ENCODE measurements at regions not wholly inside any gene's neighbourhood (a gene's known extent, or its start where the extent isn't known, plus 50 kb on each side); places are given as distances from the start of the nearest gene placed in this dataset.

DNA sequence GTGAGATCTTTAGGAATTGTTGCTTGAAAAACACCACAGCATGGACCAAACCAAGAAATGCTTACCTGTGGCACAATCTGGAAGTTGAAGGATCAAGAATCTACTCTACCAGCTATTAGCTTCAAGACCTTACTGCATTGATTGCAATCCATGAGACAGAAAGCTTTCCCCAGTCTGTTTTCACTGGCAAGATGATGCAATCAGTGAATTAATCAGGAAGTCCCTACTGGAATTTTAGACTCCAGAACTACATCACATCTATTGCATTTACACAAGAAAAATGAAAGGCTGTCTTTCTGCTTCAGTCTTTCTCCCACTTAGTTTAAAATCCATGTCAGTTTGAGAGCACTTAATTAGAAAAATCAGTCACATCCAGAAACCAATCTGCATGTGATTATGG lies 191.7 kb downstream of the TFEC start:
- no peak overlapping the region for H3K9ac ChIP-seq (ENCODE audit: low read depth in 1 of 2, low read length in 2 of 2)
- no peaks in the 10 kb centered on the region for H3K4me1 ChIP-seq (ENCODE audit: control insufficient read depth in 1 of 2, insufficient read depth in 2 of 2, low read length in 2 of 2)
- H3K27me3 ChIP-seq (ENCODE audit: control insufficient read depth in 1 of 2, insufficient read depth in 2 of 2, low read length in 2 of 2) = no peaks in the 10 kb centered on the region
- no peaks in the 10 kb centered on the region for H3K36me3 ChIP-seq (ENCODE audit: control insufficient read depth in 1 of 2, insufficient read depth in 2 of 2, low read length in 2 of 2)
- no peaks in the 10 kb centered on the region for H3K9me3 ChIP-seq (ENCODE audit: control insufficient read depth in 1 of 2, low read length in 2 of 2)
- no peak overlapping the region for H3K4me3 ChIP-seq (ENCODE audit: low read depth in 1 of 2, low read length in 2 of 2)
- no peak overlapping the region for H3K27ac ChIP-seq (ENCODE audit: low read depth, low read length)

GRCh38 chr7:115831371-115831770 lies 199.2 kb downstream of the TFEC start:
- Histone ChIP-seq H3K9ac (ENCODE audit: low read depth in 1 of 2, low read length in 2 of 2) (no peak overlapping the region), H3K27ac (ENCODE audit: low read depth, low read length) (no peak overlapping the region), H3K9me3 (ENCODE audit: control insufficient read depth in 1 of 2, low read length in 2 of 2) (no peaks in the 10 kb centered on the region), H3K4me1 (ENCODE audit: control insufficient read depth in 1 of 2, insufficient read depth in 2 of 2, low read length in 2 of 2) (no peaks in the 10 kb centered on the region), H3K4me3 (ENCODE audit: low read depth in 1 of 2, low read length in 2 of 2) (no peak overlapping the region), H3K36me3 (ENCODE audit: control insufficient read depth in 1 of 2, insufficient read depth in 2 of 2, low read length in 2 of 2) (no peaks in the 10 kb centered on the region), H3K27me3 (ENCODE audit: control insufficient read depth in 1 of 2, insufficient read depth in 2 of 2, low read length in 2 of 2) (no peaks in the 10 kb centered on the region)

- no peaks in the 10 kb centered on the region for H3K27me3 ChIP-seq (ENCODE audit: control insufficient read depth in 1 of 2, insufficient read depth in 2 of 2, low read length in 2 of 2)
- H3K9ac ChIP-seq (ENCODE audit: low read depth in 1 of 2, low read length in 2 of 2) = no peak overlapping the region
- no peaks in the 10 kb centered on the region for H3K4me1 ChIP-seq (ENCODE audit: control insufficient read depth in 1 of 2, insufficient read depth in 2 of 2, low read length in 2 of 2)
- H3K27ac ChIP-seq (ENCODE audit: low read depth, low read length) = no peak overlapping the region
- no peaks in the 10 kb centered on the region for H3K36me3 ChIP-seq (ENCODE audit: control insufficient read depth in 1 of 2, insufficient read depth in 2 of 2, low read length in 2 of 2)
- H3K9me3 ChIP-seq (ENCODE audit: control insufficient read depth in 1 of 2, low read length in 2 of 2) = no peaks in the 10 kb centered on the region
- H3K4me3 ChIP-seq (ENCODE audit: low read depth in 1 of 2, low read length in 2 of 2) = no peak overlapping the region
Observed at GRCh38 chr7:115827305-115828045, 203.1 kb downstream of the TFEC start.

DNA sequence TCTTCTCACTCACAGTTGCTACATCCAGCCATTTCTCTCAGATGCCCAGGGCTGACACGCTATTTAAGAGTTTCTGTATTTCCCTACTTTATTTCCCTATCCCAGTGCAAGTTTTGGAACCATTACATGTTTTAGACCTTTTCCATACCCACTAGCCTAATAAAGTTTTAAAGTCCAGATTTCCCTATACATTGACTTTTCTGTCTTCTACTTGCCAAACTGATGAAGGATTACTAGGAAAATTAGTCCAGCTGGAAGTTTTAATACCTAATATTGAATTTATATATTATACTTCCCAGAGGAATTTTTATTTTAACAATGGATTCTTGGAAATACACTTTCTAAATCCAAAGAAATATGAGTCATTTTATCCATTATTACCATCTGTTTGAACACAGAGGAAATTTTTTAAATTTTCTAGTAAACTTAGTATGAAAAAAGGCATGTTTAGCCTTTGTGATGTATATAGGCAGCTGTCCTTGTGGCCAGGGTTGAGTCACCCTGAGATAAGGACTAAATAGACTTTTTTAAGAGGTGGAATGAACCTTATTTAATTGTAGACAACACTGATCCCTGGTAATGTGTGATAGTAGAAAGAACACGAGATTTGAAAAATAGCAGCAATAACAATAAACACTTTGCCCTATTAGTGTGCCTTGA lies 205.0 kb downstream of the TFEC start:
- Histone ChIP-seq H3K27me3 (ENCODE audit: control insufficient read depth in 1 of 2, insufficient read depth in 2 of 2, low read length in 2 of 2) (no peaks in the 10 kb centered on the region), H3K4me1 (ENCODE audit: control insufficient read depth in 1 of 2, insufficient read depth in 2 of 2, low read length in 2 of 2) (no peaks in the 10 kb centered on the region), H3K36me3 (ENCODE audit: control insufficient read depth in 1 of 2, insufficient read depth in 2 of 2, low read length in 2 of 2) (no peaks in the 10 kb centered on the region), H3K9me3 (ENCODE audit: control insufficient read depth in 1 of 2, low read length in 2 of 2) (no peaks in the 10 kb centered on the region), H3K4me3 (ENCODE audit: low read depth in 1 of 2, low read length in 2 of 2) (no peak overlapping the region), H3K27ac (ENCODE audit: low read depth, low read length) (no peak overlapping the region), H3K9ac (ENCODE audit: low read depth in 1 of 2, low read length in 2 of 2) (no peak overlapping the region)

GRCh38 chr7:115822801-115823200 lies 207.8 kb downstream of the TFEC start:
- no peak overlapping the region for H3K4me3 ChIP-seq (ENCODE audit: low read depth in 1 of 2, low read length in 2 of 2)
- no peaks in the 10 kb centered on the region for H3K9me3 ChIP-seq (ENCODE audit: control insufficient read depth in 1 of 2, low read length in 2 of 2)
- H3K36me3 ChIP-seq (ENCODE audit: control insufficient read depth in 1 of 2, insufficient read depth in 2 of 2, low read length in 2 of 2) = no peaks in the 10 kb centered on the region
- H3K27me3 ChIP-seq (ENCODE audit: control insufficient read depth in 1 of 2, insufficient read depth in 2 of 2, low read length in 2 of 2) = no peaks in the 10 kb centered on the region
- H3K9ac ChIP-seq (ENCODE audit: low read depth in 1 of 2, low read length in 2 of 2) = no peak overlapping the region
- no peak overlapping the region for H3K27ac ChIP-seq (ENCODE audit: low read depth, low read length)
- no peaks in the 10 kb centered on the region for H3K4me1 ChIP-seq (ENCODE audit: control insufficient read depth in 1 of 2, insufficient read depth in 2 of 2, low read length in 2 of 2)

GRCh38 chr7:115822380-115822779 lies 208.2 kb downstream of the TFEC start:
- Histone ChIP-seq H3K4me1 (ENCODE audit: control insufficient read depth in 1 of 2, insufficient read depth in 2 of 2, low read length in 2 of 2) (no peaks in the 10 kb centered on the region), H3K27ac (ENCODE audit: low read depth, low read length) (no peak overlapping the region), H3K9me3 (ENCODE audit: control insufficient read depth in 1 of 2, low read length in 2 of 2) (no peaks in the 10 kb centered on the region), H3K27me3 (ENCODE audit: control insufficient read depth in 1 of 2, insufficient read depth in 2 of 2, low read length in 2 of 2) (no peaks in the 10 kb centered on the region), H3K36me3 (ENCODE audit: control insufficient read depth in 1 of 2, insufficient read depth in 2 of 2, low read length in 2 of 2) (no peaks in the 10 kb centered on the region), H3K4me3 (ENCODE audit: low read depth in 1 of 2, low read length in 2 of 2) (no peak overlapping the region), H3K9ac (ENCODE audit: low read depth in 1 of 2, low read length in 2 of 2) (no peak overlapping the region)

GRCh38 chr7:115816318-115816974 lies 214.1 kb downstream of the TFEC start:
- Histone ChIP-seq H3K4me3 (ENCODE audit: low read depth in 1 of 2, low read length in 2 of 2) (no peak overlapping the region), H3K27ac (ENCODE audit: low read depth, low read length) (no peak overlapping the region), H3K4me1 (ENCODE audit: control insufficient read depth in 1 of 2, insufficient read depth in 2 of 2, low read length in 2 of 2) (no peaks in the 10 kb centered on the region), H3K9me3 (ENCODE audit: control insufficient read depth in 1 of 2, low read length in 2 of 2) (no peaks in the 10 kb centered on the region), H3K9ac (ENCODE audit: low read depth in 1 of 2, low read length in 2 of 2) (no peak overlapping the region), H3K36me3 (ENCODE audit: control insufficient read depth in 1 of 2, insufficient read depth in 2 of 2, low read length in 2 of 2) (no peaks in the 10 kb centered on the region), H3K27me3 (ENCODE audit: control insufficient read depth in 1 of 2, insufficient read depth in 2 of 2, low read length in 2 of 2) (no peaks in the 10 kb centered on the region)

DNA sequence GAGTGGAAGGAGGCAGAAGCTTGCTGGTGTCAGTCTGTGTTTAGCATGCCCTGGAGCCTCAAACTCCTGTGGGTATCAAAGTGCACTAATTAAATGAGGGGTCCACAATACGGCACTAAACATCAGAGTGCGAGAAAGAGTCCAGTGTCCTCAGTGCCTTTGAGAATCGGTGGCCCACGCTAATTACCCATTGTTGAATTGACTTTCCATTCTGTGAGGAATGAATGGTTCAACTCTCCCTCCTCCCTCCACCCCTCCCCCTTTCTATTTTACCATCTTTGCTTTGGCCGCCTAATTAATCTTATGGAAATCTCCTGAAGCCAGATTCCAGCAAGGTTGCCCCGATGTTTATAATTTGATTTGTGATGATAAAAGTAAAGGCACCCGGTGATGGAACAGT lies 217.8 kb downstream of the TFEC start:
- no peak overlapping the region for H3K9ac ChIP-seq (ENCODE audit: low read depth in 1 of 2, low read length in 2 of 2)
- H3K4me1 ChIP-seq (ENCODE audit: control insufficient read depth in 1 of 2, insufficient read depth in 2 of 2, low read length in 2 of 2) = no peaks in the 10 kb centered on the region

DNA sequence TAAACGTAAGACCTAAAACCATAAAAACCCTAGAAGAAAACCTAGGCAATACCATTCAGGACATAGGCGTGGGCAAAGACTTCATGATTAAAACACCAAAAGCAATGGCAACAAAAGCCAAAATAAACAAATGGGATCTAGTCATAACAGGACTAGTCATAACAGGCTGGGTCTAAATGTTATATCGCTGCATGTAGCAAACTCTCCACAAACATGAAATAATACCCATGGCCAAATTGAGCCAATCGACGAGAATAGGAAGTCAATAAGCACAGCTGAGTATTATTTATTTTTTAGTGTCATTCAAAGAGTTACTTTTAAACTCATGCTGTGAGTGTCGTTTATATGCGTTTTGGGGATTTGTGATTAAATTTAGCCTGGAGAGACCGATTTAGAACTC lies 225.1 kb downstream of the TFEC start:
- no peaks in the 10 kb centered on the region for H3K4me1 ChIP-seq (ENCODE audit: control insufficient read depth in 1 of 2, insufficient read depth in 2 of 2, low read length in 2 of 2)
- no peaks in the 10 kb centered on the region for H3K36me3 ChIP-seq (ENCODE audit: control insufficient read depth in 1 of 2, insufficient read depth in 2 of 2, low read length in 2 of 2)
- H3K27me3 ChIP-seq (ENCODE audit: control insufficient read depth in 1 of 2, insufficient read depth in 2 of 2, low read length in 2 of 2) = no peaks in the 10 kb centered on the region
- no peak overlapping the region for H3K4me3 ChIP-seq (ENCODE audit: low read depth in 1 of 2, low read length in 2 of 2)
- no peaks in the 10 kb centered on the region for H3K9me3 ChIP-seq (ENCODE audit: control insufficient read depth in 1 of 2, low read length in 2 of 2)
- H3K9ac ChIP-seq (ENCODE audit: low read depth in 1 of 2, low read length in 2 of 2) = no peak overlapping the region
- no peak overlapping the region for H3K27ac ChIP-seq (ENCODE audit: low read depth, low read length)

More for the DNA sequence above, 217.8 kb downstream of the TFEC start:
- Histone ChIP-seq H3K27me3 (ENCODE audit: control insufficient read depth in 1 of 2, insufficient read depth in 2 of 2, low read length in 2 of 2) (no peaks in the 10 kb centered on the region), H3K4me3 (ENCODE audit: low read depth in 1 of 2, low read length in 2 of 2) (no peak overlapping the region), H3K9me3 (ENCODE audit: control insufficient read depth in 1 of 2, low read length in 2 of 2) (no peaks in the 10 kb centered on the region), H3K27ac (ENCODE audit: low read depth, low read length) (no peak overlapping the region), H3K36me3 (ENCODE audit: control insufficient read depth in 1 of 2, insufficient read depth in 2 of 2, low read length in 2 of 2) (no peaks in the 10 kb centered on the region)

- no peaks in the 10 kb centered on the region for H3K4me1 ChIP-seq (ENCODE audit: control insufficient read depth in 1 of 2, insufficient read depth in 2 of 2, low read length in 2 of 2)
Observed at GRCh38 chr7:115802415-115802814, 228.1 kb downstream of the TFEC start.

More at GRCh38 chr7:115802415-115802814, 228.1 kb downstream of the TFEC start:
- no peaks in the 10 kb centered on the region for H3K27me3 ChIP-seq (ENCODE audit: control insufficient read depth in 1 of 2, insufficient read depth in 2 of 2, low read length in 2 of 2)
- no peak overlapping the region for H3K27ac ChIP-seq (ENCODE audit: low read depth, low read length)
- H3K9ac ChIP-seq (ENCODE audit: low read depth in 1 of 2, low read length in 2 of 2) = no peak overlapping the region
- no peaks in the 10 kb centered on the region for H3K36me3 ChIP-seq (ENCODE audit: control insufficient read depth in 1 of 2, insufficient read depth in 2 of 2, low read length in 2 of 2)
- no peak overlapping the region for H3K4me3 ChIP-seq (ENCODE audit: low read depth in 1 of 2, low read length in 2 of 2)
- H3K9me3 ChIP-seq (ENCODE audit: control insufficient read depth in 1 of 2, low read length in 2 of 2) = no peaks in the 10 kb centered on the region
